HL-60 (cell line): ENCODE measurements at regions not wholly inside any gene's neighbourhood (a gene's known extent, or its start where the extent isn't known, plus 50 kb on each side); places are given as distances from the start of the nearest gene placed in this dataset.

Experiments used
- DNase-seq, 2 experiments: peaks; one replicate each; pipeline ENCODE4 v3.0.0-alpha.2; 2010 to 2020; ENCODE audit warnings: low read depth in 1 of 2, low spot score in 1 of 2
- H3K27ac ChIP-seq: fragments of 250-450 bp; sonication (Bioruptor Pico); replicated peaks from 2 replicates; pipeline ENCODE4 v1.5.1; 2020; ENCODE audit warnings: mild to moderate bottlenecking, moderate library complexity
- H3K27me3 ChIP-seq: fragments of 250-450 bp; sonication (Bioruptor Pico); 2 replicates; pipeline ENCODE4 v1.5.1; 2021; ENCODE audit warnings: mild to moderate bottlenecking, moderate library complexity; ENCODE audit not compliant: insufficient read depth, poor library complexity, severe bottlenecking
- H3K4me3 ChIP-seq: replicated peaks from 2 replicates; pipeline ENCODE4 v1.5.1; 2011; ENCODE audit warnings: mild to moderate bottlenecking, control low read depth, low read length; ENCODE audit not compliant: insufficient read depth
- GABPA ChIP-seq: IDR thresholded peaks from 2 replicates; pipeline ENCODE4 v1.6.1; 2012; ENCODE audit warnings: low read depth
- POLR2AphosphoS5 ChIP-seq: IDR thresholded peaks from 2 replicates; pipeline ENCODE4 v1.6.1; 2012; ENCODE audit warnings: low read depth
- SPI1 ChIP-seq: IDR thresholded peaks from 2 replicates; pipeline ENCODE4 v1.6.1; 2012; ENCODE audit warnings: low read depth, mild to moderate bottlenecking, borderline replicate concordance
- TF ChIP-seq, protein P1 (sequence below): IDR thresholded peaks from one replicate; pipeline ENCODE4 v1.5.1; 2011; ENCODE audit warnings: low read length, control low read depth, inconsistent platforms; ENCODE audit not compliant: insufficient read depth
- TF ChIP-seq, protein P2 (sequence below): IDR thresholded peaks from 2 replicates; pipeline ENCODE4 v1.6.1; 2012; ENCODE audit warnings: low read depth; ENCODE audit not compliant: insufficient replicate concordance

DNA sequence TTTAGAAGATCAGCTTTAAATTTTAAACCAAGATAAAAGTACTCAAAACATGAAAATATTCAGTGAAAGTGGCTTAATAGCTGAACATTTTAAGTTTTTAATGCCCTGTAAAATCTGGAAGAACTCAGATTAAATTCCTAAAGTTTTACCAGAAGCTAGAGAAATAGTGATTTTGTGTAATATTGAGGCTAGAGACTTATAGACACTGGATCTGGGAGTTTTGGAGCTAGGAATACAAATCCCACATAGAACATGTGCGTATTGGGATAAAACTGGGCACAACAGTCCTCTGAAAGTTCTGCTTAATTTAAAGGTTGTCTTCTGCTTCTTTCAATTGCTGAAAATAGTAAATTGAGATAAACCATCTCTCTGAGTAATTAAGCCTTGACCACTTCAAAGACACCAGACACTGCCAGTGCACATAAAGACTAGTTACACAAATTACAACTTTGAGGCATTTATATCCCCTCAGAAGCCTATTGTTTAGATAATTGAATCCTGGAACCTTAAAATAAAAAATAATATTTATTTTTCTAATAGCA, 1382.5 kb downstream of the OTOL1 start:
- no peak for DNase-seq
- Histone ChIP-seq H3K27me3 (no peaks in the 10 kb centered on the region), H3K27ac (no peak overlapping the region), H3K4me3 (no peak overlapping the region)
- TF ChIP-seq SPI1 (no peak), GABPA (no peak), POLR2AphosphoS5 (no peak)
- TF ChIP-seq, protein P1, sequence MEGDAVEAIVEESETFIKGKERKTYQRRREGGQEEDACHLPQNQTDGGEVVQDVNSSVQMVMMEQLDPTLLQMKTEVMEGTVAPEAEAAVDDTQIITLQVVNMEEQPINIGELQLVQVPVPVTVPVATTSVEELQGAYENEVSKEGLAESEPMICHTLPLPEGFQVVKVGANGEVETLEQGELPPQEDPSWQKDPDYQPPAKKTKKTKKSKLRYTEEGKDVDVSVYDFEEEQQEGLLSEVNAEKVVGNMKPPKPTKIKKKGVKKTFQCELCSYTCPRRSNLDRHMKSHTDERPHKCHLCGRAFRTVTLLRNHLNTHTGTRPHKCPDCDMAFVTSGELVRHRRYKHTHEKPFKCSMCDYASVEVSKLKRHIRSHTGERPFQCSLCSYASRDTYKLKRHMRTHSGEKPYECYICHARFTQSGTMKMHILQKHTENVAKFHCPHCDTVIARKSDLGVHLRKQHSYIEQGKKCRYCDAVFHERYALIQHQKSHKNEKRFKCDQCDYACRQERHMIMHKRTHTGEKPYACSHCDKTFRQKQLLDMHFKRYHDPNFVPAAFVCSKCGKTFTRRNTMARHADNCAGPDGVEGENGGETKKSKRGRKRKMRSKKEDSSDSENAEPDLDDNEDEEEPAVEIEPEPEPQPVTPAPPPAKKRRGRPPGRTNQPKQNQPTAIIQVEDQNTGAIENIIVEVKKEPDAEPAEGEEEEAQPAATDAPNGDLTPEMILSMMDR, result no peak
- TF ChIP-seq, protein P2, sequence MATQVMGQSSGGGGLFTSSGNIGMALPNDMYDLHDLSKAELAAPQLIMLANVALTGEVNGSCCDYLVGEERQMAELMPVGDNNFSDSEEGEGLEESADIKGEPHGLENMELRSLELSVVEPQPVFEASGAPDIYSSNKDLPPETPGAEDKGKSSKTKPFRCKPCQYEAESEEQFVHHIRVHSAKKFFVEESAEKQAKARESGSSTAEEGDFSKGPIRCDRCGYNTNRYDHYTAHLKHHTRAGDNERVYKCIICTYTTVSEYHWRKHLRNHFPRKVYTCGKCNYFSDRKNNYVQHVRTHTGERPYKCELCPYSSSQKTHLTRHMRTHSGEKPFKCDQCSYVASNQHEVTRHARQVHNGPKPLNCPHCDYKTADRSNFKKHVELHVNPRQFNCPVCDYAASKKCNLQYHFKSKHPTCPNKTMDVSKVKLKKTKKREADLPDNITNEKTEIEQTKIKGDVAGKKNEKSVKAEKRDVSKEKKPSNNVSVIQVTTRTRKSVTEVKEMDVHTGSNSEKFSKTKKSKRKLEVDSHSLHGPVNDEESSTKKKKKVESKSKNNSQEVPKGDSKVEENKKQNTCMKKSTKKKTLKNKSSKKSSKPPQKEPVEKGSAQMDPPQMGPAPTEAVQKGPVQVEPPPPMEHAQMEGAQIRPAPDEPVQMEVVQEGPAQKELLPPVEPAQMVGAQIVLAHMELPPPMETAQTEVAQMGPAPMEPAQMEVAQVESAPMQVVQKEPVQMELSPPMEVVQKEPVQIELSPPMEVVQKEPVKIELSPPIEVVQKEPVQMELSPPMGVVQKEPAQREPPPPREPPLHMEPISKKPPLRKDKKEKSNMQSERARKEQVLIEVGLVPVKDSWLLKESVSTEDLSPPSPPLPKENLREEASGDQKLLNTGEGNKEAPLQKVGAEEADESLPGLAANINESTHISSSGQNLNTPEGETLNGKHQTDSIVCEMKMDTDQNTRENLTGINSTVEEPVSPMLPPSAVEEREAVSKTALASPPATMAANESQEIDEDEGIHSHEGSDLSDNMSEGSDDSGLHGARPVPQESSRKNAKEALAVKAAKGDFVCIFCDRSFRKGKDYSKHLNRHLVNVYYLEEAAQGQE, result no peak

DNA sequence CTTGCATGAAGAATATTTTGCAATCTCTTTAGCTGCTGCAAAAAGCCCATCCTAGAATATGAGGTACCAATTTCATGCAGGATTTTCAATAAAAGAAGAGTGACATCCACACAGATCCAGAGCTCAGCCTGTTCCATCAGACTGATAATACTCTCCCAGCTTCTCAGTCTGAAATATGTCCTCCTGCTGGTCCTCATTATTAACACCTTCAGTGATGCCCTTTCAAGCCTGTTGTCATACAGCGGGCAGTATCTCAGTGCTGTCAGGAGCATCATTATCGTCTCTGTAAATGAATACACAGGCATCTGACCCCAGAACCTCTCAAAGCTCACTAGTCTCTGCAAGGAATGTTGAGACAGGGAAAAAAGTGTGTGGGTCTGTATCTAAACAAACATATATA, 1387.8 kb downstream of the OTOL1 start:
- H3K4me3 ChIP-seq, result no peak overlapping the region
- TF ChIP-seq SPI1 (no peak), GABPA (no peak), POLR2AphosphoS5 (no peak)
- TF ChIP-seq, protein P2, result no peak
- TF ChIP-seq, protein P1, result no peak
- no peak overlapping the region for H3K27ac ChIP-seq
- DNase-seq, result no peak
- no peaks in the 10 kb centered on the region for H3K27me3 ChIP-seq

DNA sequence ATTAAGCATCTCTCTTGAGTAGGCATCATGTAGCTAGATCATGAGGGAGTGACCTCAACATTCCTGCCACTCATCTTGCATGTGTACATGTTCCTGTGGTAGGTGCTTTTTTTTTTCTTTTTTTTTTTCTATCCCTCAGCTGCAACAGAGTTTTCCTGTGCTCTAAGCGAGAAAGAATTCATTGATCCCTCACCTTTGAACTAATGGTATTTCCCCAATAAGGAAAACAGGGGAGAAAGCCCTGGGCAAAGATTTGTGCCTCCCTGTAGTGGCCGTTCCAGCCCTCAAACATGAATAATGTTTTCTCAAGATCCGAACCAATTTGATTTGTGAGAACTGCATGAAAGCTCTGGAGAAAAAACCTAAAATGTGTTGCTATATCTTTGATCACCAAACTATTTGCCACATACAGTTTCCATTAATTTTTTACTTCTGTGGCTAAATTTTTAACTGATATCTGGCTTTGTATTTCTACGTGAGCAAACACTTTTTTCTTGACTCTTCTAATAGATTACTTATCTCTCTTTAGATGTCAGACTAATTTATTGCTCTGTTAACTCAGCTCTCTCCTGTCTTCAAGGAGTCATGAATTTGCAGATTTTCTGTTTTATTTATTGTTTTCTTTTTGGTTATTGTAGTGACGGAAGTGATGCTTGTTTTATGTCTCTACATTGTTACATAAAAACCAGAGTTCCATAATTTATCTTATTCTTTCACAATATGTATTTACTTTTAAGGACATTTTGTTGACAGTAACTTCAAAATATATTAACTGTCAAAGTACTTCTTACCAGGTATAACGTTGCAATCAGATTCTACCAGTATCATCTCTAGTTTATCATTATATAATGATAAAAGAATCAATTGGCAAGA, 1396.5 kb downstream of the OTOL1 start:
- H3K4me3 ChIP-seq, result no peak overlapping the region
- DNase-seq, result no peak
- TF ChIP-seq, protein P1, result no peak
- TF ChIP-seq, protein P2, result no peak
- TF ChIP-seq POLR2AphosphoS5 (no peak), GABPA (no peak), SPI1 (no peak)
- H3K27me3 ChIP-seq, result no peaks in the 10 kb centered on the region
- H3K27ac ChIP-seq, result no peak overlapping the region
